Retinal pigment epithelial cell (primary cell): ENCODE measurements at regions not wholly inside any gene's neighbourhood (a gene's known extent, or its start where the extent isn't known, plus 50 kb on each side); places are given as distances from the start of the nearest gene placed in this dataset.

Source experiments
- DNase-seq: peaks from one replicate; pipeline ENCODE4 v3.0.0-alpha.2; 2010; ENCODE audit warnings: low read depth
- H3K4me3 ChIP-seq: 2 replicates; pipeline ENCODE4 v1.5.1; 2011; ENCODE audit warnings: mild to moderate bottlenecking, low read length, control low read depth, moderate library complexity
- TF ChIP-seq, protein P1 (sequence below): conservative IDR thresholded peaks from 2 replicates; pipeline ENCODE4 v1.5.1; 2011; ENCODE audit warnings: low read depth, low read length, control low read depth, inconsistent platforms

DNA sequence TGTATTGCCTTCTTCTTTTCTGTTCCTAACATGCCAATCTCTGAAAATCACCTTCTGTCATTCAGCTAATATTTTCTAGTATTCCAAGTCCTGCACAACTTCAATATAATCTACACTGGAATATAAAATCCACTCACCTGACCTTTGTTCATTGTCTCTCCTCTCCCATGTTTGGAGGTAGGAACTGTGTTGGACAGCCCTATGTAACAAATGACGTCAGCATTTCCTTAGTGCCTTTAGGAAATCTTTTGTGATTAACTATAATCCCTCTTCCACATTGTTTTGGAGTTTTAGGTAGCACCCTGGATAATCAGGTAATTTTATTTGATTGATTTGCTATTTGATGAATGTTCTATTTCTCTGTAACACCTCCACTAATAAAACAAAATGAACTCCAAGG lies 814.8 kb upstream of the PRKX start:
- no peak for DNase-seq
- TF ChIP-seq, protein P1, sequence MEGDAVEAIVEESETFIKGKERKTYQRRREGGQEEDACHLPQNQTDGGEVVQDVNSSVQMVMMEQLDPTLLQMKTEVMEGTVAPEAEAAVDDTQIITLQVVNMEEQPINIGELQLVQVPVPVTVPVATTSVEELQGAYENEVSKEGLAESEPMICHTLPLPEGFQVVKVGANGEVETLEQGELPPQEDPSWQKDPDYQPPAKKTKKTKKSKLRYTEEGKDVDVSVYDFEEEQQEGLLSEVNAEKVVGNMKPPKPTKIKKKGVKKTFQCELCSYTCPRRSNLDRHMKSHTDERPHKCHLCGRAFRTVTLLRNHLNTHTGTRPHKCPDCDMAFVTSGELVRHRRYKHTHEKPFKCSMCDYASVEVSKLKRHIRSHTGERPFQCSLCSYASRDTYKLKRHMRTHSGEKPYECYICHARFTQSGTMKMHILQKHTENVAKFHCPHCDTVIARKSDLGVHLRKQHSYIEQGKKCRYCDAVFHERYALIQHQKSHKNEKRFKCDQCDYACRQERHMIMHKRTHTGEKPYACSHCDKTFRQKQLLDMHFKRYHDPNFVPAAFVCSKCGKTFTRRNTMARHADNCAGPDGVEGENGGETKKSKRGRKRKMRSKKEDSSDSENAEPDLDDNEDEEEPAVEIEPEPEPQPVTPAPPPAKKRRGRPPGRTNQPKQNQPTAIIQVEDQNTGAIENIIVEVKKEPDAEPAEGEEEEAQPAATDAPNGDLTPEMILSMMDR: no peak
- no peak overlapping the region for H3K4me3 ChIP-seq

DNA sequence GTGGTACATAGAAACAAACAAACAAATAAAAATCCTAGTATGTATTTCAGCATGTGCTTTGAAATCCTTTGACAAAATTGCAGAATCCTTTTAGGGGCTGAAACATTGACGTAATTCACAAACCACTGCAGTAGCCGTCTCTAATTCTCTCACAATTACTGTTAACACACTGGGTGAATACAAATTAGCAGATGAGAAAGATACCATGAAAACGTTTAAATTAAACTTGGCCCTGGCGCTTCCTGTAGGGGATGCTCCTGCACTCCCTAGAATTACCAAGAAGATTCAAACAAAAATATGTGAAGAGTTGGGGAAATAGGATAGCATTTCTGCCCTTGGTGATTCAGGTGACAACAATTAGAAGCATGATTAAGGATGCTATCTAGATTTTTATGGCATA lies 772.5 kb upstream of the PRKX start:
- DNase-seq: no peak
- TF ChIP-seq, protein P1: no peak
- no peak overlapping the region for H3K4me3 ChIP-seq

DNA sequence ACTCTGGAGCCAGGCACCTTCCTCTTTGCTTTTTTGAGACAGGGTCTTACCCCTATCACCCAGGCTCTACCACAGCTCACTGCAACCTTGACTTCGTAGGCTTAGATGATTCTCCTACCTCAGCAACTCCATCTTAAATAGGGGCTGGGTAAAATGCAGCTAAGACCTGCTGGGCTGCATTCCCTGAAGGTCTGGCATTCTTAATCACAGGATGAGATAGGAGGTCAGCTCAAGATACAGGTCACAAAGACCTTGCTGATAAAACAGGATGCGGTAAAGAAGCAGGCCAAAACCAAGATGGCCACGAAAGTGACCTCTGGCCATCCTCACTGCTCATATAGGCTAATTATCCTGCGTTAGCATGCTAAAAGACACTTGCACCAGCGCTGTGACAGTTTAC lies 770.8 kb upstream of the PRKX start:
- TF ChIP-seq, protein P1: no peak
- no peak for DNase-seq
- H3K4me3 ChIP-seq: no peak overlapping the region

DNA sequence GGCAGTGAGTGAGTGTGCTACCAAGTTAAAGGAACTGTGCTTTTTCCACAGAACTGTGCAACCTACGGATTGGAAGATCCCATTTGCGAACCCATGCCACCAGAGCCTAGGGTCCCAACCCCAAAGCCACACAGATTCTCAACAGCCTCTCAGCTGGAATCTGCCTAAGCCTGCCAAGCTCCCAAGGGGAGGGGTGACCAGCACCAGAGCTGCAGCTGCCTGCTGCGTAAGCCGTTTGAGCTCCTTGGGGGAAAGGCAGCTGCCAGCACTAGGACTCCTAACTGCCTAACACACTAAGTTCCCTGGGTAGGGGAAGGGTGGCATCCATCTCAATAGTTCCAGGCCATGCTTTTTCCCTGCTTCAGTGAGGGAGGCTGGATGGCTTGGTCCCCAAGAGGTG lies 738.1 kb upstream of the PRKX start:
- TF ChIP-seq, protein P1: no peak
- no peak for DNase-seq
- H3K4me3 ChIP-seq: no peak overlapping the region

DNA sequence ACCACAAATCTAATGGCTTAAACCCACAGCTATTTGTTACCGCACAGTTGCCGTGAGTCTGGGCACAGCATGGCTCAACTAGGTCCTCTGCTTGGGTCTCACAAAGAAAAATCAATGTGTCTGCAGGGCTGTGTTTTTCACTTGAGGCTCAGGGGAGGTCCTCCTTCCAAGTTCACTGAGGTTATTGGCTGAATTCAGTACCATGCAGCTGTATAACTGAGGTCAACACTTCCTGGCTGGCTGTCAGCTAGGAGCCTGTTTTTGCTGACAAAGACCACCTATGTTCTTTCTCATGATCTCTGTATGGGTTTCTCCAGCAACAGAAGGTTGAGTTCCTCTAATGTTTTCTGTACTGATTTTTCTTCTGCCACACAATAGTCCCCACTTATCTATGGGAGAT lies 736.7 kb upstream of the PRKX start:
- no peak for DNase-seq
- no peak overlapping the region for H3K4me3 ChIP-seq
- TF ChIP-seq, protein P1: no peak

DNA sequence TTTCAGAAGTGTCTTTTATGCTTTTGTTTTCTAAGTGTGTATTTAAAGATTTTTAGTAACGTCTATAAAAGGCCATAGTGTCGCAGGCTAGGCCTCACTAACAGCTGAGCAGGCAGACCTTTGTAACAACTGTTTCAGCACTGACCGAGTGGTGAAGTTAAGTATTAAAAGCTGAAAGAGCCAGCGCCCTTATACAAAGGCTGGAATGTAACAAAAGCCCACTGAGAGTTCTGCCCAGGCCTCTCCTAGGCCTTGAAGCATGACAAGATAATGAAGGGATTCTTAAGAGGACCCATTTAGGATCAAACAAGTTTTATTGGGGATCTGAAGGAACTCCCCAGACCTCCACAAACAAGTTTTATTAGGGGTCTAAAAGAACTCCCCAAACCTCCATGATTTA lies 722.5 kb upstream of the PRKX start:
- no peak overlapping the region for H3K4me3 ChIP-seq
- no peak for DNase-seq
- TF ChIP-seq, protein P1: no peak

DNA sequence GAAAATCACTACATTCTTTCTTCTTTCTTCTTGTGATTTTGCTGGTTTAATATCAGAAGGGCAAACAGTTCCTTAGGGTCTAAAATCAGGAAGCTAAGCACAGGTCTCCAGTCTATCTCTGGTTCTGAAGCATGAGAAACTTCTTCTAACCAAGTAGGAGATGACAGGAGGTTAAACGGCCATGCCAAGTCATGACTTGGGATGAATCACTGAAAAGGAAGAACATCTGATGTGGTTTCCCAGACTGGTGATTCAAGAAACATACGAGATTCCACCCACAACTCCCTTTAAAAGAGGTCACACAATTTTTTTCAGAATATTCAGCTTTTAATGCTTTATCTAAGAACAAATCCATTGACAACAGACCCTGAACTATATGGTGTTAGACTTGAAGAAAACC lies 684.0 kb upstream of the PRKX start:
- TF ChIP-seq, protein P1: no peak
- no peak for DNase-seq
- H3K4me3 ChIP-seq: no peak overlapping the region
